Tibial nerve (tissue), 4 donors: ENCODE measurements at regions not wholly inside any gene's neighbourhood (a gene's known extent, or its start where the extent isn't known, plus 50 kb on each side); places are given as distances from the start of the nearest gene placed in this dataset.

Experiments
- DNase-seq, 2 donors: peaks; one replicate each; pipeline ENCODE4 v3.0.0-alpha.2; 2019; ENCODE audit warnings: low spot score in 2 of 2
- H3K27ac ChIP-seq, 4 donors: fragments of 200-600 bp; sonication (generic) in 3 of 4; one replicate each; pipeline ENCODE4 v1.5.1; 2017 to 2019; ENCODE audit warnings: mild to moderate bottlenecking in 1 of 4
- H3K27me3 ChIP-seq, 2 donors: fragments of 200-600 bp; sonication (generic) in 1 of 2; one replicate each; pipeline versions ENCODE4 v1.5.1 to v1.6.0; 2017 to 2019
- H3K36me3 ChIP-seq, 3 donors: fragments of 200-600 bp; sonication (generic); one replicate each; pipeline ENCODE4 v1.5.1; 2018 to 2019
- H3K4me1 ChIP-seq, 4 donors: fragments of 200-600 bp; sonication (generic) in 3 of 4; one replicate each; pipeline ENCODE4 v1.5.1; 2017 to 2019
- H3K4me3 ChIP-seq, 4 donors: fragments of 200-600 bp; sonication (generic) in 3 of 4; one replicate each; pipeline ENCODE4 v1.5.1; 2017 to 2019; ENCODE audit warnings: mild to moderate bottlenecking in 1 of 4, moderate library complexity in 1 of 4
- H3K9me3 ChIP-seq, 4 donors: fragments of 200-600 bp; sonication (generic) in 3 of 4; one replicate each; pipeline ENCODE4 v1.5.1; 2017 to 2019
- CTCF ChIP-seq, 5 experiments: fragments of 200-600 bp in 3 of 5; fragments of 450-650 bp in 2 of 5; sonication (generic) in 3 of 5; IDR thresholded peaks; one replicate each; pipeline ENCODE4 v1.5.1; 2016 to 2019; ENCODE audit warnings: antibody characterized with exemption in 5 of 5, mild to moderate bottlenecking in 3 of 5, moderate library complexity in 2 of 5
- EP300 ChIP-seq, 2 donors: sonication (generic); formaldehyde crosslinking; IDR thresholded peaks; one replicate each; pipeline ENCODE4 v1.6.1; 2017; ENCODE audit warnings: antibody characterized with exemption in 2 of 2, mild to moderate bottlenecking in 1 of 2
- POLR2A ChIP-seq, 2 donors: fragments of 450-650 bp; IDR thresholded peaks; one replicate each; pipeline ENCODE4 v1.6.1; 2017; ENCODE audit warnings: antibody characterized with exemption in 2 of 2, mild to moderate bottlenecking in 2 of 2, moderate library complexity in 2 of 2
- WGBS, 2 donors: methylation state at CpG; one replicate each; pipeline ENCODE4 v1.1.5; 2018; 5-methylcytosine and 5-hydroxymethylcytosine counted together

DNA sequence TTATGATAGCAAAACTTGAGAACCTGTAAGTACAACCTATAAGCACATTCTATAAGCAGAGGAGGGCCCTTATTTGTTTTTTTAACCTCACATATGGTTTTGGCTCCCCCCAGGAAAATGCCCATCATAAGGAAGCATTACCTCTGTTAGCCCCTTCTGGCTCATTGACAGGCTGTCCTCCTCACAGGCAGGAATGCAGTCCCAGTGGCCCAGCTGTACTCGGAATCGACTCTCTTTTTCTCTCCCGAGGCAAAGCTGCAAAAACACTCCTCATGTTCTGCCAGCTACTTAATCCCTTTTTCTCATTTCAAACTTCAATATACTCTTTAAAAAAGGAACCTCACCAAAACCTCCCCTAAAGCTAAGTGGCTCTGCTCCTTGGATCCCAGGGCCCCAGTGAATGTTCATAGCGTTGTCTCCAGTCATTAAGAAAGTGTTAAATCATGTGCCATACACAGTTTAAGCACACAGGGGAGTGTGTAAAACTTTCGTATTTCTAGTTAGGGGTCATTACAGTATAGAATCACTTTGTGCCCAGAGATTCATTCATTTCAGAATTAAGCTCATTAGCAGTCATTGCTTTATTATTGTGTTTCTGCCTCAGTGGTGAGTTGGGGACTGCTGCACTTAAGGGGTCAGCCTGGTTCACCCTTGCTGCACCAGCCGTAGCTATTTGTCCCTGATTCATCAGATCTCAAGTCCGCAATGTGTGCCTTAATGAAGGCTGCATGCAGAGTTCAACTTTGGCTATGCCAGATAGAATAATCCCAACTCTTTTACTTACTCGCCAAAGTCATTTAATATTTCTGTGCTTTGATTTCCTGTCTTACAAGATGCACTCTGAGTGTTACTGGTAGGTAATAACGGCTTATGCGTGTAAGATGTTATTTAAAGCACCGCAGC lies 57.6 kb downstream of the JRKL start:
- no peak for DNase-seq
- Histone ChIP-seq H3K9me3 (no peaks in the 10 kb centered on the region), H3K27me3 (no peaks in the 10 kb centered on the region), H3K27ac (no peak overlapping the region), H3K4me1 (no peaks in the 10 kb centered on the region), H3K4me3 (no peak overlapping the region), H3K36me3 (no peaks in the 10 kb centered on the region)
- TF ChIP-seq EP300 (IDR thresholded peaks at IDR 0.05): no peak
- TF ChIP-seq POLR2A (IDR thresholded peaks at IDR 0.05): no peak
- TF ChIP-seq CTCF (IDR thresholded peaks at IDR 0.05): no peak
- WGBS, 2 donors: 64 to 66% methylated on average over 11 of the region's 11 CpGs

- 55 to 68% methylated on average over 3 of the region's 3 CpGs for WGBS, 2 donors
- Histone ChIP-seq H3K27ac (no peak overlapping the region), H3K36me3 (no peaks in the 10 kb centered on the region), H3K27me3 (no peaks in the 10 kb centered on the region), H3K9me3 (no peaks in the 10 kb centered on the region), H3K4me1 (no peaks in the 10 kb centered on the region), H3K4me3 (no peak overlapping the region)
- TF ChIP-seq CTCF (IDR thresholded peaks at IDR 0.05) (no peak), EP300 (IDR thresholded peaks at IDR 0.05) (no peak), POLR2A (IDR thresholded peaks at IDR 0.05) (no peak)
- DNase-seq: no peak
Observed at GRCh38 chr11:96448225-96448624, 58.4 kb downstream of the JRKL start.

DNA sequence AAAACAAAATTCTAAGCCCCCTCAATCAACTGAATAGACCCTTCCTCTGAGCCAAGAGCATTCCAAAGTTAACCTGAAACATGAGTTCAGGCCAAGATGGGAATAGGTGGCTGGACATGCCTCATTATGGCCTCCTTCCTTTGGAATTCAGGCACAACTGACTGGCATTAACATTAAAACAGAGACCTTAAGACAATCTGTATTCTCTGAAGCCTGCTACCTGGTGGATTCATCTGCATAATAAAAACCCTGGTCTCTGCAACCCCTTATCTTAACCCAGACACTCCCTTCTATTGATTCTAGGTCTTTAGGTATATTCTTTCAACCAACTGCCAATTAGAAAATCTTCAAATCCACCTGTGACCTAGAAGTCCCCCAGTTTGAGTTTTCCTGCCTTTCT lies 66.3 kb downstream of the JRKL start:
- H3K36me3 ChIP-seq: no peaks in the 10 kb centered on the region
- TF ChIP-seq CTCF (IDR thresholded peaks at IDR 0.05): no peak

DNA sequence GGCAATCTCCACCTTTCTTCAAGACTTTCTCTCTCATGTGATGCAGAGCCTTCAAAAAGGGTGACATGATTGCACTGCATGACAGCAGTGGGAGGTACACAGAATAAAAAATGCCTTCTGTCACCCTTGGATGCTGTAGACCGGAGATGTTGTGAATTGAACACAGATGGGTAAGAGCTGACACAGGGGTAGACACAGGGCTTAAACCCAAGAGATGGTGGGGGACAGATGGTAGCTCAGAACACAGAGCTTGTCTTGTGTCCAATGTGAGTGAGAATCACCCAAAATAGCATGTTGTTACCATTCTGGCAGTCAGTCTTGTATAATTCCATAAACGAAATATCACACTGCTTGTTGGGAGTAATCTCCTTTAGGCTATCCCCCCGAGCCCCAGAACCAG lies 69.9 kb downstream of the JRKL start:
- peaks cover 0 to 6% (median 0%) of the 10 kb centered on the region in 4 donors for H3K9me3 ChIP-seq
- WGBS, 2 donors: 60 to 74% methylated on average over 3 of the region's 3 CpGs
- no peak for TF ChIP-seq EP300 (IDR thresholded peaks at IDR 0.05)
- TF ChIP-seq POLR2A (IDR thresholded peaks at IDR 0.05): no peak
- no peak for TF ChIP-seq CTCF (IDR thresholded peaks at IDR 0.05)

More for the DNA sequence above, 66.3 kb downstream of the JRKL start:
- Histone ChIP-seq H3K4me1 (no peaks in the 10 kb centered on the region), H3K27ac (no peak overlapping the region), H3K27me3 (no peaks in the 10 kb centered on the region), H3K4me3 (no peak overlapping the region), H3K9me3 (peaks cover 0 to 6% (median 0%) of the 10 kb centered on the region in 4 donors)
- DNase-seq: no peak

GRCh38 chr11:96461871-96462270 lies 72.1 kb downstream of the JRKL start:
- Histone ChIP-seq H3K27ac (no peak overlapping the region), H3K4me1 (peaks cover 0 to 13% (median 3%) of the 10 kb centered on the region in 4 donors), H3K9me3 (peaks cover 0 to 6% (median 0%) of the 10 kb centered on the region in 4 donors), H3K36me3 (no peaks in the 10 kb centered on the region), H3K4me3 (no peak overlapping the region), H3K27me3 (no peaks in the 10 kb centered on the region)
- DNase-seq: no peak
- WGBS, 2 donors: 69 to 70% methylated on average over 2 of the region's 2 CpGs
- no peak for TF ChIP-seq CTCF (IDR thresholded peaks at IDR 0.05)
- TF ChIP-seq POLR2A (IDR thresholded peaks at IDR 0.05): no peak
- no peak for TF ChIP-seq EP300 (IDR thresholded peaks at IDR 0.05)

More for the DNA sequence above, 69.9 kb downstream of the JRKL start:
- Histone ChIP-seq H3K4me1 (peaks cover 0 to 11% (median 3%) of the 10 kb centered on the region in 4 donors), H3K27me3 (no peaks in the 10 kb centered on the region), H3K36me3 (no peaks in the 10 kb centered on the region), H3K27ac (no peak overlapping the region), H3K4me3 (no peak overlapping the region)
- DNase-seq: no peak
